T-cell (primary cell): ENCODE measurements at regions not wholly inside any gene's neighbourhood (a gene's known extent, or its start where the extent isn't known, plus 50 kb on each side); places are given as distances from the start of the nearest gene placed in this dataset.

Experiments
- ATAC-seq, 4 experiments: fragments of 200-7000 bp in 3 of 4; fragments of 150-1000 bp in 1 of 4; cut with Tn5 transposase; replicated peaks in 1 of 4; 1 replicate in 3 of 4; 2 replicates in 1 of 4; pipeline ENCODE4 v1.10.0; 2021; ENCODE audit warnings: moderate library complexity in 3 of 4, mild to moderate bottlenecking in 2 of 4, moderate number of reproducible peaks in 1 of 4
- CTCF ChIA-PET, 2 donors: fragments of 300-600 bp; sonication (Branson Sonifier 250); formaldehyde crosslinking; loops; one replicate each; lab custom pipeline; 2022; ENCODE audit warnings: antibody characterized with exemption in 2 of 2; lab: Charles Lee
- POLR2A ChIA-PET, 2 donors: fragments of 300-600 bp; sonication (Branson Sonifier 250); formaldehyde crosslinking; loops; one replicate each; lab custom pipeline; 2022; ENCODE audit warnings: antibody characterized with exemption in 2 of 2; lab: Charles Lee
- DNase-seq, 35 experiments: peaks; one replicate each; pipeline versions ENCODE4 v3.0.0 to v3.0.0-alpha.2; 2013 to 2023
- H3K27ac ChIP-seq: one replicate; pipeline ENCODE4 v1.5.1; 2013; ENCODE audit warnings: low read length
- H3K27me3 ChIP-seq, 2 experiments: replicated peaks in 1 of 2; 1 replicate in 1 of 2; 2 replicates in 1 of 2; pipeline versions ENCODE4 v1.6.1 to v1.7.0; 2013; ENCODE audit warnings: low read length in 1 of 2, mixed read lengths in 1 of 2; ENCODE audit not compliant: control insufficient read depth in 2 of 2, insufficient read depth in 2 of 2; ENCODE audit errors: extremely low read depth in 1 of 2
- H3K36me3 ChIP-seq, 2 donors: 1 replicate in 1 of 2; 2 replicates in 1 of 2; pipeline versions ENCODE4 v1.6.1 to v1.7.0; 2013; ENCODE audit warnings: low read length in 1 of 2; ENCODE audit not compliant: control insufficient read depth in 2 of 2, insufficient read depth in 1 of 2; ENCODE audit errors: extremely low read depth in 1 of 2
- H3K4me1 ChIP-seq, 2 experiments: 1 replicate in 1 of 2; 2 replicates in 1 of 2; pipeline versions ENCODE4 v1.6.1 to v1.7.0; 2013; ENCODE audit warnings: low read length in 2 of 2, mixed read lengths in 1 of 2; ENCODE audit not compliant: insufficient read depth in 2 of 2, control insufficient read depth in 1 of 2; ENCODE audit errors: extremely low read depth in 1 of 2
- H3K4me3 ChIP-seq, 2 donors: 1 replicate in 1 of 2; 2 replicates in 1 of 2; pipeline versions ENCODE4 v1.5.1 to v1.7.0; 2013; ENCODE audit warnings: mild to moderate bottlenecking in 2 of 2, low read length in 1 of 2, moderate library complexity in 1 of 2; ENCODE audit not compliant: control insufficient read depth in 1 of 2; ENCODE audit errors: extremely low read depth in 1 of 2
- H3K9me3 ChIP-seq: 2 replicates; pipeline ENCODE4 v1.7.0; 2013
- H3K27ac Mint-ChIP-seq, 2 donors: one replicate each; pipeline ENCODE4 v1.8.0; 2020 to 2021; ENCODE audit warnings: mild to moderate bottlenecking in 2 of 2, mixed read lengths in 2 of 2
- H3K27me3 Mint-ChIP-seq, 2 donors: one replicate each; pipeline ENCODE4 v1.8.0; 2021 to 2022; ENCODE audit warnings: mixed read lengths in 2 of 2
- H3K36me3 Mint-ChIP-seq: one replicate; pipeline ENCODE4 v1.8.0; 2021; ENCODE audit warnings: mixed read lengths
- H3K4me1 Mint-ChIP-seq, 3 donors: one replicate each; pipeline ENCODE4 v1.8.0; 2020 to 2022; ENCODE audit warnings: mixed read lengths in 3 of 3, mild to moderate bottlenecking in 1 of 3
- H3K4me3 Mint-ChIP-seq, 3 donors: one replicate each; pipeline ENCODE4 v1.8.0; 2020 to 2022; ENCODE audit warnings: mild to moderate bottlenecking in 3 of 3, mixed read lengths in 3 of 3, moderate library complexity in 3 of 3
- H3K9me3 Mint-ChIP-seq, 3 donors: one replicate each; pipeline ENCODE4 v1.8.0; 2020 to 2022; ENCODE audit warnings: mixed read lengths in 3 of 3
- WGBS: methylation state at CpG from one replicate; pipeline ENCODE4 v1.1.5; 2013; ENCODE audit warnings: missing lambda C conversion rate; ENCODE audit not compliant: insufficient coverage; 5-methylcytosine and 5-hydroxymethylcytosine counted together

DNA sequence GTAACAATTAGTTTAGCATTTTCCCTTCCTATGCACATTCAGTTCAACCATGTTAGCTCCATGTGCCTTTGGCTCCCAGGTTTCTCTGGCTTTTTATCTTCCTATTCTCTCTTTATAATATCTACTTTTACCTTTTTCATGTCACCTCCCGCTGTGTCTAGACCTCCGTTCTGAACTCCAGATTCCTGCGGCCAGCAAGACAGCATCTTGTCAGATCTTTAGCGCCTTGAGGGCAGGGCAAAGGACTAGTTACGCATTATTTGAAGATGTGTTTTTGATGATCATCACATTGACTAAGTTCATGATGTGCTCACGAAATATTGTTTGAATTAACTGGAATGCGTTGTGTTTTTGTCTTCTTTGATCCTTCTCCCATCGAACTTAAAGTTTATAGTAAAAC, 1126.8 kb downstream of the CDH11 start:
- DNase-seq (no peak), ATAC-seq (no peak)
- Histone ChIP-seq H3K27ac (no peak overlapping the region), H3K9me3 (peaks cover 2% of the 10 kb centered on the region), H3K4me3 (no peak overlapping the region), H3K4me1 (no peaks in the 10 kb centered on the region), H3K27me3 (no peaks in the 10 kb centered on the region), H3K36me3 (no peaks in the 10 kb centered on the region)
- H3K9me3 Mint-ChIP-seq = peaks cover 16 to 34% (median 20%) of the 10 kb centered on the region in 3 donors
- ChIA-PET CTCF (no interaction called here), POLR2A (no interaction called here)
- no peak overlapping the region for H3K27ac Mint-ChIP-seq
- no peaks in the 10 kb centered on the region for H3K36me3 Mint-ChIP-seq
- no peaks in the 10 kb centered on the region for H3K4me1 Mint-ChIP-seq
- WGBS = no CpG with 5 or more reads among the region's 8 CpGs
- H3K27me3 Mint-ChIP-seq = no peaks in the 10 kb centered on the region
- no peak overlapping the region for H3K4me3 Mint-ChIP-seq

DNA sequence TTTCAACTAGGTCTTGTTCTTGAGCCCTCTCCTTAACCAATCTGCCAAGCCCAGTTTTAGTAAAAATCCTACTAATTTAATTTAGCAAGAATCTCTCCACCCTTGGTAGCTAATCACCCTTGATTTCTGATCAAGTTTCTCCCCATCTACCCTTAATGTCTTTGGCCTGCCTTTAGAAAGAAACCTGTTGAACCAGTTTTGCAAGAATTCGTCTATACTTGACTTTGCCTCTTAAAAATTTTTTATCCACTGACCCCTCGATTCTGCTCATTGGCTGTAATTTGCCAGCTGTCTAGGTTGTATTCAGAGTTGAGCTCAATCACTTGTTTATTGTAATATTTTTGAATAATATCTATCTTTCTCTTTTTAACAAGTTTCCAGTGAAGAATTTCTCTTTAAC, 1138.5 kb downstream of the CDH11 start:
- H3K4me1 ChIP-seq = no peaks in the 10 kb centered on the region
- Mint-ChIP-seq H3K9me3 (peaks cover 26 to 47% (median 44%) of the 10 kb centered on the region in 3 donors), H3K4me3 (no peak overlapping the region), H3K36me3 (no peaks in the 10 kb centered on the region), H3K4me1 (no peaks in the 10 kb centered on the region), H3K27ac (no peak overlapping the region), H3K27me3 (no peaks in the 10 kb centered on the region)
- H3K4me3 ChIP-seq = no peak overlapping the region
- POLR2A ChIA-PET = no interaction called here
- H3K36me3 ChIP-seq = no peaks in the 10 kb centered on the region
- H3K9me3 ChIP-seq = no peaks in the 10 kb centered on the region
- H3K27ac ChIP-seq = no peak overlapping the region
- WGBS = 20% methylated on average over 1 of the region's 2 CpGs
- no peak for DNase-seq
- CTCF ChIA-PET = no interaction called here
- H3K27me3 ChIP-seq = no peaks in the 10 kb centered on the region
- no peak for ATAC-seq

DNA sequence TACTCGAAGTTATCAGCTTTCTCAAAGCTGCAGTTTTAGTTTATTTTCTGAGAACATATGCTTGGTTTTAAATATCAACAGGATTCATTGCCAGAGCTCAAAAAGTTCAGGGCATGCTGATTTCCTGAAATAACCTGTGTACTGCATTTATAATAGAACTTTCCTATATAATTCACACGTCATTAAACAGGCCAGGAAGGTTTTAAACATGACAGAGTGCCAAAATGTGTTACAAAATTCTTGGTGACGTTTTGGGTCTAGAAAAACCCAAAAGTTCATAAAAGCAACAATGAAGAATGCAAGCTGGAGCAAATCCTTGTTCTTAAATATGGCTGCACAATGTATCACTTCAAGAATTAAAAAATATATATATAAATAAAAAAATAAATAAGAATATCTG, 1139.1 kb downstream of the CDH11 start:
- Histone ChIP-seq H3K4me3 (no peak overlapping the region), H3K9me3 (no peaks in the 10 kb centered on the region), H3K4me1 (no peaks in the 10 kb centered on the region), H3K27me3 (no peaks in the 10 kb centered on the region), H3K27ac (no peak overlapping the region), H3K36me3 (no peaks in the 10 kb centered on the region)
- Mint-ChIP-seq H3K9me3 (peaks cover 26 to 48% (median 46%) of the 10 kb centered on the region in 3 donors), H3K4me3 (no peak overlapping the region), H3K27me3 (no peaks in the 10 kb centered on the region), H3K27ac (no peak overlapping the region), H3K4me1 (no peaks in the 10 kb centered on the region), H3K36me3 (no peaks in the 10 kb centered on the region)
- ChIA-PET CTCF (no interaction called here), POLR2A (no interaction called here)
- no peak for ATAC-seq
- 40% methylated on average over 1 of the region's 3 CpGs for WGBS
- no peak for DNase-seq

DNA sequence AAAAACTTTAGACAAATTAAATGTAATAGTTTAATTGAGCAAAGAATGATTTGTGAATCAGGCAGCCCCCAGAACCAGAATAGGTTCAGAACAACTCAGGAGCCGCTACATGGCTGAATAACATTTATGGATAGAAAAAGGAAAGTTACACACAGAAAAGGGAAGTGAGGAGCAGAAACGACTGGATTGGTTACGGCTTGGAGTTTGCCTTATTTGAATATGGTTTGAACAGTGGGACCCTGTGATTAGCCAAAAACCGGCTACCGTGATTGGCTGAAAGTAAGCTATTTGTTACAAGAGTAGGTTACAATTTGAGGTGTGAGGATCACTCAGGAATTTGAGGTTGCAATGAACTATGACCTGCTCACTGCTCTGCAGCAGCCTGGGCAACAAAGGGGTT, 1139.8 kb downstream of the CDH11 start:
- Mint-ChIP-seq H3K4me1 (no peaks in the 10 kb centered on the region), H3K27ac (no peak overlapping the region), H3K27me3 (no peaks in the 10 kb centered on the region), H3K36me3 (no peaks in the 10 kb centered on the region), H3K4me3 (no peak overlapping the region), H3K9me3 (peaks cover 25 to 45% (median 44%) of the 10 kb centered on the region in 3 donors)
- DNase-seq (no peak), ATAC-seq (no peak)
- no peak overlapping the region for H3K27ac ChIP-seq
- no peak overlapping the region for H3K4me3 ChIP-seq
- no peaks in the 10 kb centered on the region for H3K4me1 ChIP-seq
- no peaks in the 10 kb centered on the region for H3K9me3 ChIP-seq
- CTCF ChIA-PET = no interaction called here
- 54% methylated on average over 4 of the region's 5 CpGs for WGBS
- POLR2A ChIA-PET = no interaction called here
- H3K36me3 ChIP-seq = no peaks in the 10 kb centered on the region
- H3K27me3 ChIP-seq = no peaks in the 10 kb centered on the region

DNA sequence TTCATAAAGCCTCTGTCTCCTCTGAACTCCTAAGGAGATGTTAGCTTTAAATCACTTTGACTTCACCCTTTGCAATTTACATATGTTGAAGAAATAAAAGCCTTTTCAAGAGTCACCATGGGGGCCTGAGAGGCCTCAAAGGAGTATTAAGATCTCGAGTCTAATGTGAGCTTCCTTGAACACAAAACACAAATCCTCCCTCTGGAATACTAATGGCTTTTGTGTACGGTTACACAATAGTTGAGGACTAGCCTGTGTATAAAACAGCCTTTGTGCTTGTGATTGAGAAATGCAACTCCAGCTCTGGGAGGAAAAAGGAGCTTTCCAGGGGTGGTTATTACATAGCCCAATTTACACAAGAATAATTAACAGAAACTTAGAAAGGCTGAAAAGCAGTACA, 1140.2 kb downstream of the CDH11 start:
- CTCF ChIA-PET = no interaction called here
- WGBS = no CpG with 5 or more reads among the region's 2 CpGs
- Mint-ChIP-seq H3K4me1 (no peaks in the 10 kb centered on the region), H3K36me3 (no peaks in the 10 kb centered on the region), H3K9me3 (peaks cover 20 to 41% (median 39%) of the 10 kb centered on the region in 3 donors), H3K27me3 (no peaks in the 10 kb centered on the region), H3K4me3 (no peak overlapping the region), H3K27ac (no peak overlapping the region)
- no peaks in the 10 kb centered on the region for H3K27me3 ChIP-seq
- H3K9me3 ChIP-seq = no peaks in the 10 kb centered on the region
- no peak for DNase-seq
- no peaks in the 10 kb centered on the region for H3K4me1 ChIP-seq
- ATAC-seq = no peak
- H3K4me3 ChIP-seq = no peak overlapping the region
- no peaks in the 10 kb centered on the region for H3K36me3 ChIP-seq
- H3K27ac ChIP-seq = no peak overlapping the region
- POLR2A ChIA-PET = no interaction called here

DNA sequence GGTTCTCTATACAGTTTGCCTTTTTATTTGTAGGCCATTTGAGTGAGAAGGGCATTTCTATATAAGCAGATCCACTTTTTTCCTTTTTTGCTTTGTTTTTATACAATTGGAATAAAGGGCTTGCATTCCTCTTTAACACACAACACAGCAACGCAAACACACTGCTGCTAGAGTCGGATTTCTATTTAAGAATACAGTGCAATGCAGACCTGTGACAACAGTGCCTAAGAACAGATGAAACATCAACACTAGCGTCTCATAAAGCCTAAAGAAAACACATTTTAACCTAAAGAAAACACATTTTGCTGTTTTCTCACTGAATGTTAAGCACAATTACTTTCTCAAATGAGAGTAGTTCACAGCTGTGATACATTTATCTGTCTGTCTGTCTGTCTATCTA, 1141.1 kb downstream of the CDH11 start:
- DNase-seq (no peak), ATAC-seq (no peak)
- Histone ChIP-seq H3K4me3 (no peak overlapping the region), H3K27ac (no peak overlapping the region), H3K4me1 (no peaks in the 10 kb centered on the region), H3K27me3 (no peaks in the 10 kb centered on the region), H3K9me3 (no peaks in the 10 kb centered on the region), H3K36me3 (no peaks in the 10 kb centered on the region)
- Mint-ChIP-seq H3K4me1 (no peaks in the 10 kb centered on the region), H3K36me3 (no peaks in the 10 kb centered on the region), H3K4me3 (no peak overlapping the region), H3K27me3 (no peaks in the 10 kb centered on the region), H3K27ac (no peak overlapping the region), H3K9me3 (peaks cover 11 to 39% (median 33%) of the 10 kb centered on the region in 3 donors)
- ChIA-PET POLR2A (no interaction called here), CTCF (no interaction called here)
- 40% methylated on average over 1 of the region's 3 CpGs for WGBS

DNA sequence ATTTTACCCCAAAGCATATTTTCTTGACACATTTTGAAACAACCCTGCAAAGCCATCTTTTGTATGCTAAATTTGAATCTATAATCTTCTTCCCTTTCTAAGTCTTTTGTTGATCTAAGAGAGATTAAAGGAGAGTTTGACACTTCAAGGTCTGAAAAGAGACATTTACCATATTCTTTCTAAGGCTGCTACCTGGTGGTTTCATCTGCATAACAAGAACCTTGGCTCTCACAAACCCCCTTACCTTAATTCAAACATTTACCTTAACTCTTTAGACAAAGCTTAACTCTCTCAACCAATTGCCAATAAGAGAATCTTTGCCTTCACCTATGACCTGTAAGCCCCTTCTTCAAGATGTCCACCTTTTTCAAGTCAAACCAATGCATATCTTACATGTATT, 1143.6 kb downstream of the CDH11 start:
- no peaks in the 10 kb centered on the region for H3K36me3 ChIP-seq
- no peaks in the 10 kb centered on the region for H3K4me1 Mint-ChIP-seq
- H3K9me3 Mint-ChIP-seq = peaks cover 9 to 50% (median 34%) of the 10 kb centered on the region in 3 donors
- H3K9me3 ChIP-seq = no peaks in the 10 kb centered on the region
- H3K36me3 Mint-ChIP-seq = no peaks in the 10 kb centered on the region
- DNase-seq (no peak), ATAC-seq (no peak)
- POLR2A ChIA-PET = no interaction called here
- CTCF ChIA-PET = no interaction called here
- H3K4me3 ChIP-seq = no peak overlapping the region
- H3K27ac Mint-ChIP-seq = no peak overlapping the region
- H3K4me1 ChIP-seq = no peaks in the 10 kb centered on the region
- H3K27me3 Mint-ChIP-seq = no peaks in the 10 kb centered on the region
- H3K27ac ChIP-seq = no peak overlapping the region
- H3K4me3 Mint-ChIP-seq = no peak overlapping the region
- H3K27me3 ChIP-seq = no peaks in the 10 kb centered on the region
